Prostate gland (tissue), 2 donors: ENCODE measurements at regions not wholly inside any gene's neighbourhood (a gene's known extent, or its start where the extent isn't known, plus 50 kb on each side); places are given as distances from the start of the nearest gene placed in this dataset.

Source experiments
- POLR2A ChIP-seq: fragments of 450-650 bp; IDR thresholded peaks from one replicate; pipeline ENCODE4 v1.6.1; 2016; ENCODE audit warnings: antibody characterized with exemption, mild to moderate bottlenecking
- POLR2AphosphoS5 ChIP-seq: sonication (generic); formaldehyde crosslinking; IDR thresholded peaks from one replicate; pipeline ENCODE4 v1.6.1; 2017; ENCODE audit warnings: antibody characterized with exemption
- TF ChIP-seq, protein P1 (sequence below), 4 experiments: fragments of 200-600 bp in 2 of 4; fragments of 450-650 bp in 2 of 4; sonication (generic) in 2 of 4; IDR thresholded peaks; 1 replicate in 3 of 4; 2 replicates in 1 of 4; pipeline ENCODE4 v1.5.1; 2016 to 2019; ENCODE audit warnings: antibody characterized with exemption in 4 of 4, mild to moderate bottlenecking in 2 of 4, moderate library complexity in 2 of 4

DNA sequence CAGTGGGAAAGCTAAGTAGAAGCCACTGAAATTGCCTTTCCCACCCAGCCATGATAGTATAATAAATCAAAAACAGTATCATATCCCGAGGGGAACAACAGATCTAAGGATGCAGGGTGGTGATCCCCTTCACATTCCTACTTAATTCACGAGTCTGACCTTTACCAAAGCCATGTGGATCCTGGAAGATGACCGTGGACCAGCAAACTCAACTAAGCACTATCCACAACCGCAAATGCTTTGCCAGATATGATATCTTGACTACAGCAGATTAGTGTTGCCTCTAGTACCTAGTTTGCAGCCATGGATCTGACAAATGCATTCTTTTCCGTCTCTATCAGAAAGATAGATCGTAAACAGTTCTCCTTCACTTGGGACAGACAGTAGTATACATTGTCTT lies 67.3 kb upstream of the IL6 start:
- TF ChIP-seq POLR2A = no peak
- TF ChIP-seq, protein P1, sequence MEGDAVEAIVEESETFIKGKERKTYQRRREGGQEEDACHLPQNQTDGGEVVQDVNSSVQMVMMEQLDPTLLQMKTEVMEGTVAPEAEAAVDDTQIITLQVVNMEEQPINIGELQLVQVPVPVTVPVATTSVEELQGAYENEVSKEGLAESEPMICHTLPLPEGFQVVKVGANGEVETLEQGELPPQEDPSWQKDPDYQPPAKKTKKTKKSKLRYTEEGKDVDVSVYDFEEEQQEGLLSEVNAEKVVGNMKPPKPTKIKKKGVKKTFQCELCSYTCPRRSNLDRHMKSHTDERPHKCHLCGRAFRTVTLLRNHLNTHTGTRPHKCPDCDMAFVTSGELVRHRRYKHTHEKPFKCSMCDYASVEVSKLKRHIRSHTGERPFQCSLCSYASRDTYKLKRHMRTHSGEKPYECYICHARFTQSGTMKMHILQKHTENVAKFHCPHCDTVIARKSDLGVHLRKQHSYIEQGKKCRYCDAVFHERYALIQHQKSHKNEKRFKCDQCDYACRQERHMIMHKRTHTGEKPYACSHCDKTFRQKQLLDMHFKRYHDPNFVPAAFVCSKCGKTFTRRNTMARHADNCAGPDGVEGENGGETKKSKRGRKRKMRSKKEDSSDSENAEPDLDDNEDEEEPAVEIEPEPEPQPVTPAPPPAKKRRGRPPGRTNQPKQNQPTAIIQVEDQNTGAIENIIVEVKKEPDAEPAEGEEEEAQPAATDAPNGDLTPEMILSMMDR (IDR thresholded peaks at IDR 0.05) = no peak
- no peak for TF ChIP-seq POLR2AphosphoS5
